Osteoblast (primary cell): ENCODE measurements at regions not wholly inside any gene's neighbourhood (a gene's known extent, or its start where the extent isn't known, plus 50 kb on each side); places are given as distances from the start of the nearest gene placed in this dataset.

ENCODE experiments used
- DNase-seq: peaks from one replicate; pipeline ENCODE4 v3.0.0; 2011; ENCODE audit warnings: low spot score, mixed read lengths; ENCODE audit not compliant: insufficient read length; ENCODE audit errors: missing footprints
- H2AFZ ChIP-seq: 2 replicates; pipeline ENCODE4 v1.6.0; 2011; ENCODE audit warnings: mild to moderate bottlenecking, low read length
- H3K27ac ChIP-seq: 2 replicates; pipeline ENCODE4 v1.5.1; 2011; ENCODE audit warnings: mild to moderate bottlenecking, low read depth, low read length, moderate library complexity
- H3K27me3 ChIP-seq: 2 replicates; pipeline ENCODE4 v1.6.0; 2012; ENCODE audit warnings: mild to moderate bottlenecking, control low read depth, inconsistent platforms, low read length, moderate library complexity; ENCODE audit not compliant: insufficient read depth
- H3K36me3 ChIP-seq: 2 replicates; pipeline ENCODE4 v1.5.1; 2011; ENCODE audit warnings: mild to moderate bottlenecking, low read length, control low read depth, moderate library complexity; ENCODE audit not compliant: insufficient read depth
- H3K4me1 ChIP-seq: 2 replicates; pipeline ENCODE4 v1.5.1; 2011; ENCODE audit warnings: mild to moderate bottlenecking, low read length, control low read depth, moderate library complexity; ENCODE audit not compliant: insufficient read depth
- H3K4me2 ChIP-seq: 2 replicates; pipeline ENCODE4 v1.6.0; 2011; ENCODE audit warnings: mild to moderate bottlenecking, low read length; ENCODE audit not compliant: insufficient read depth
- H3K4me3 ChIP-seq: fragments of 200-600 bp; sonication (generic); 3 replicates; pipeline ENCODE4 v1.5.1; 2012; ENCODE audit warnings: mild to moderate bottlenecking, low read length, inconsistent platforms; ENCODE audit not compliant: insufficient read depth
- H3K79me2 ChIP-seq: 2 replicates; pipeline ENCODE4 v1.6.0; 2012; ENCODE audit warnings: mild to moderate bottlenecking, low read length, control low read depth, inconsistent platforms; ENCODE audit not compliant: insufficient read depth
- H3K9me3 ChIP-seq: 2 replicates; pipeline ENCODE4 v1.5.1; 2011; ENCODE audit warnings: low read depth, low read length, control low read depth
- H4K20me1 ChIP-seq: 2 replicates; pipeline ENCODE4 v1.6.0; 2012; ENCODE audit warnings: mild to moderate bottlenecking, low read length, control low read depth; ENCODE audit not compliant: insufficient read depth
- CTCF ChIP-seq: IDR thresholded peaks from 2 replicates; pipeline ENCODE4 v1.5.1; 2011; ENCODE audit warnings: mild to moderate bottlenecking, low read depth, low read length, moderate library complexity; ENCODE audit errors: extremely low read depth

GRCh38 chr16:52928955-52929354, 123.7 kb downstream of the CHD9NB start:
- no peak overlapping the region for H3K4me2 ChIP-seq
- no peak overlapping the region for H3K4me3 ChIP-seq
- DNase-seq, result no peak
- no peaks in the 10 kb centered on the region for H3K36me3 ChIP-seq
- H4K20me1 ChIP-seq, result no peaks in the 10 kb centered on the region
- no peaks in the 10 kb centered on the region for H3K4me1 ChIP-seq
- no peak for TF ChIP-seq CTCF
- no peaks in the 10 kb centered on the region for H3K79me2 ChIP-seq
- no peaks in the 10 kb centered on the region for H3K9me3 ChIP-seq
- no peaks in the 10 kb centered on the region for H3K27me3 ChIP-seq
- H2AFZ ChIP-seq, result no peak overlapping the region
- no peak overlapping the region for H3K27ac ChIP-seq

- DNase-seq, result no peak
- no peak overlapping the region for H3K4me3 ChIP-seq
- TF ChIP-seq CTCF, result no peak
- no peaks in the 10 kb centered on the region for H3K4me1 ChIP-seq
- no peaks in the 10 kb centered on the region for H4K20me1 ChIP-seq
- no peaks in the 10 kb centered on the region for H3K9me3 ChIP-seq
- H3K27me3 ChIP-seq, result no peaks in the 10 kb centered on the region
- no peaks in the 10 kb centered on the region for H3K79me2 ChIP-seq
- H2AFZ ChIP-seq, result no peak overlapping the region
- H3K36me3 ChIP-seq, result no peaks in the 10 kb centered on the region
- H3K4me2 ChIP-seq, result no peak overlapping the region
- no peak overlapping the region for H3K27ac ChIP-seq
Measured at GRCh38 chr16:52925143-52925542, 127.6 kb downstream of the CHD9NB start.

DNA sequence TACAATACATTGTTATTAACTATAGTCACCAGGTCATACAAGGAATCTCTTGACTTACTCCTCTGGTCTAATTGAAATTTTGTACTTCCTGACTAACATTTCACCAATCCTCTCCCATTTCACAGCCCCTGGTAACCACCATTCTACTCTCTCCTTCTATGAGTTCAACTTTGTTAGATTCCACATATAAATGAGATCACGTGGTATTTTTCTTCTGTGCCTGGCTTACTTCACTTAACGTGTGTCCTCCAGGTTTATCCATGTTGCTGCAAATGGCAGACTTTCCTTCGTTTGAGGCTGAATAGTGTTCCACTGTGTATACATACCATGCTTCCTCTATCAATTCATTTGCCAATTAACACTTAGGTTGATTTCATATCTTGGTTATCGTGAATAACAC, 128.5 kb downstream of the CHD9NB start:
- Histone ChIP-seq H3K9me3 (no peaks in the 10 kb centered on the region), H3K27ac (no peak overlapping the region), H3K4me1 (no peaks in the 10 kb centered on the region), H3K79me2 (no peaks in the 10 kb centered on the region), H4K20me1 (no peaks in the 10 kb centered on the region), H3K27me3 (no peaks in the 10 kb centered on the region), H2AFZ (no peak overlapping the region), H3K4me3 (no peak overlapping the region), H3K36me3 (no peaks in the 10 kb centered on the region), H3K4me2 (no peak overlapping the region)
- TF ChIP-seq CTCF, result no peak
- no peak for DNase-seq

- no peaks in the 10 kb centered on the region for H4K20me1 ChIP-seq
- H3K9me3 ChIP-seq, result no peaks in the 10 kb centered on the region
- no peak overlapping the region for H3K4me2 ChIP-seq
- H3K4me1 ChIP-seq, result no peaks in the 10 kb centered on the region
- no peaks in the 10 kb centered on the region for H3K79me2 ChIP-seq
- no peak overlapping the region for H2AFZ ChIP-seq
- H3K27me3 ChIP-seq, result no peaks in the 10 kb centered on the region
- no peak for TF ChIP-seq CTCF
- DNase-seq, result no peak
- no peak overlapping the region for H3K27ac ChIP-seq
- H3K36me3 ChIP-seq, result no peaks in the 10 kb centered on the region
- H3K4me3 ChIP-seq, result no peak overlapping the region
Measured at GRCh38 chr16:52921104-52921503, 131.6 kb downstream of the CHD9NB start.
